B cell (primary cell): ENCODE measurements at regions not wholly inside any gene's neighbourhood (a gene's known extent, or its start where the extent isn't known, plus 50 kb on each side); places are given as distances from the start of the nearest gene placed in this dataset.

ENCODE experiments used
- ATAC-seq: fragments of 200-7000 bp; cut with Tn5 transposase; one replicate; pipeline ENCODE4 v1.10.0; 2021; ENCODE audit warnings: low read depth, mild to moderate bottlenecking, moderate number of reproducible peaks, moderate library complexity
- CTCF ChIA-PET: fragments of 350-600 bp; sonication (Branson Sonifier 250); formaldehyde crosslinking; loops from one replicate; lab custom pipeline; 2021; ENCODE audit warnings: antibody characterized with exemption, inconsistent platforms; lab: Charles Lee
- POLR2A ChIA-PET: fragments of 350-600 bp; sonication (Branson Sonifier 250); formaldehyde crosslinking; loops from one replicate; lab custom pipeline; 2021; ENCODE audit warnings: antibody characterized with exemption; lab: Charles Lee
- DNase-seq: peaks from one replicate; pipeline ENCODE4 v3.0.0; 2013
- H2AFZ ChIP-seq: 2 replicates; pipeline ENCODE4 v1.6.1; 2012; ENCODE audit warnings: mild to moderate bottlenecking, low read depth, low read length; ENCODE audit not compliant: insufficient read depth, poor library complexity, severe bottlenecking
- H3K27ac ChIP-seq, 2 donors: 1 replicate in 1 of 2; 2 replicates in 1 of 2; pipeline ENCODE4 v1.5.1; 2012 to 2013; ENCODE audit warnings: low read length in 2 of 2, mild to moderate bottlenecking in 2 of 2, moderate library complexity in 1 of 2
- H3K27me3 ChIP-seq, 4 experiments: fragments of 200-600 bp in 1 of 4; sonication (generic) in 1 of 4; replicated peaks in 1 of 4; 1 replicate in 2 of 4; 2 replicates in 2 of 4; pipeline versions ENCODE4 v1.6.1 to v1.7.0; 2013 to 2016; ENCODE audit warnings: low read length in 3 of 4, mild to moderate bottlenecking in 2 of 4, mixed read lengths in 1 of 4, moderate library complexity in 1 of 4; ENCODE audit not compliant: insufficient read depth in 4 of 4, control insufficient read depth in 3 of 4; ENCODE audit errors: control extremely low read depth in 1 of 4
- H3K36me3 ChIP-seq, 2 experiments: replicated peaks in 1 of 2; 1 replicate in 1 of 2; 2 replicates in 1 of 2; pipeline versions ENCODE4 v1.6.1 to v1.7.1; 2013; ENCODE audit warnings: low read length in 1 of 2; ENCODE audit not compliant: insufficient read depth in 2 of 2, control insufficient read depth in 1 of 2; ENCODE audit errors: control extremely low read depth in 1 of 2, extremely low read depth in 1 of 2
- H3K4me1 ChIP-seq, 2 donors: fragments of 200-600 bp in 1 of 2; sonication (generic) in 1 of 2; 1 replicate in 1 of 2; 2 replicates in 1 of 2; pipeline versions ENCODE4 v1.5.1 to v1.6.1; 2013 to 2017; ENCODE audit warnings: low read length in 2 of 2; ENCODE audit not compliant: control insufficient read depth in 2 of 2, insufficient read depth in 2 of 2
- H3K4me2 ChIP-seq: replicated peaks from 2 replicates; pipeline ENCODE3; 2012; ENCODE audit warnings: mild to moderate bottlenecking, low read depth, low read length; ENCODE audit not compliant: poor library complexity, severe bottlenecking
- H3K4me3 ChIP-seq, 5 experiments: fragments of 200-600 bp in 1 of 5; sonication (generic) in 1 of 5; 1 replicate in 3 of 5; 2 replicates in 2 of 5; pipeline versions ENCODE4 v1.5.1 to v1.7.0; 2011 to 2016; ENCODE audit warnings: low read length in 4 of 5, mild to moderate bottlenecking in 4 of 5, low read depth in 2 of 5, control low read depth in 1 of 5, moderate library complexity in 1 of 5; ENCODE audit not compliant: insufficient read depth in 1 of 5; ENCODE audit errors: control extremely low read depth in 1 of 5, extremely low read depth in 1 of 5
- H3K79me2 ChIP-seq: fragments of 200-600 bp; sonication (generic); one replicate; pipeline ENCODE4 v1.6.0; 2016; ENCODE audit warnings: low read length; ENCODE audit not compliant: control insufficient read depth, insufficient read depth
- H3K9ac ChIP-seq: fragments of 200-600 bp; sonication (generic); 2 replicates; pipeline ENCODE4 v1.6.1; 2017; ENCODE audit warnings: mild to moderate bottlenecking, low read length, moderate library complexity
- H3K9me3 ChIP-seq, 3 donors: one replicate each; pipeline versions ENCODE4 v1.6.1 to v1.7.1; 2013; ENCODE audit warnings: low read length in 2 of 3; ENCODE audit not compliant: control insufficient read depth in 2 of 3, insufficient read depth in 1 of 3; ENCODE audit errors: control extremely low read depth in 1 of 3
- H4K20me1 ChIP-seq: 2 replicates; pipeline ENCODE4 v1.6.0; 2012; ENCODE audit warnings: mild to moderate bottlenecking, low read length; ENCODE audit not compliant: insufficient read depth, control insufficient read depth, poor library complexity, severe bottlenecking
- H3K27ac Mint-ChIP-seq: one replicate; pipeline ENCODE4 v1.8.0; 2021; ENCODE audit warnings: mixed read lengths
- H3K27me3 Mint-ChIP-seq: one replicate; pipeline ENCODE4 v1.8.0; 2021; ENCODE audit warnings: mixed read lengths
- H3K4me1 Mint-ChIP-seq: one replicate; pipeline ENCODE4 v1.8.0; 2021; ENCODE audit warnings: mixed read lengths
- H3K4me3 Mint-ChIP-seq: one replicate; pipeline ENCODE4 v1.8.0; 2021; ENCODE audit warnings: mixed read lengths
- H3K9me3 Mint-ChIP-seq: one replicate; pipeline ENCODE4 v1.8.0; 2022; ENCODE audit warnings: mixed read lengths; ENCODE audit not compliant: insufficient read depth
- CTCF ChIP-seq: fragments of 200-600 bp; IDR thresholded peaks from one replicate; pipeline ENCODE4 v1.8.0; 2022; ENCODE audit warnings: antibody characterized with exemption, mild to moderate bottlenecking
- EZH2 ChIP-seq: IDR thresholded peaks from 2 replicates; pipeline ENCODE4 v1.6.1; 2012; ENCODE audit warnings: borderline replicate concordance, low read depth, mild to moderate bottlenecking, moderate library complexity, low read length; ENCODE audit not compliant: insufficient read depth, poor library complexity, severe bottlenecking
- WGBS: methylation state at CpG from one replicate; pipeline ENCODE4 v1.1.5; 2013; ENCODE audit warnings: missing lambda C conversion rate; ENCODE audit not compliant: insufficient coverage; 5-methylcytosine and 5-hydroxymethylcytosine counted together
- intact Hi-C: fragments of 100-400 bp; cut with micrococcal nuclease; formaldehyde crosslinking; loops from one replicate; pipeline ENCODE4 v1.10.0; 2022

- WGBS = no CpG with 5 or more reads among the region's 7 CpGs
- peaks cover 0 to 9% (median 0%) of the 10 kb centered on the region in 3 donors for H3K9me3 ChIP-seq
- no peaks in the 10 kb centered on the region for H3K79me2 ChIP-seq
- H3K27ac Mint-ChIP-seq = no peak overlapping the region
- no peak overlapping the region for H3K9ac ChIP-seq
- CTCF ChIA-PET = no interaction called here
- ATAC-seq (no peak), DNase-seq (no peak)
- no peaks in the 10 kb centered on the region for H3K9me3 Mint-ChIP-seq
- no peaks in the 10 kb centered on the region for H4K20me1 ChIP-seq
- H3K4me3 ChIP-seq = no peak overlapping the region
- POLR2A ChIA-PET = no interaction called here
- H3K4me3 Mint-ChIP-seq = no peak overlapping the region
- no peaks in the 10 kb centered on the region for H3K4me1 Mint-ChIP-seq
- no peak overlapping the region for H2AFZ ChIP-seq
- H3K27me3 Mint-ChIP-seq = peaks cover 3% of the 10 kb centered on the region
- intact Hi-C loops = no loop called here
- no peaks in the 10 kb centered on the region for H3K36me3 ChIP-seq
- no peak overlapping the region for H3K27ac ChIP-seq
- H3K4me1 ChIP-seq = no peaks in the 10 kb centered on the region
- no peak overlapping the region for H3K4me2 ChIP-seq
- TF ChIP-seq EZH2 (no peak), CTCF (no peak)
- no peaks in the 10 kb centered on the region for H3K27me3 ChIP-seq
Observed at GRCh38 chr12:115377779-115378178, 693.8 kb upstream of the TBX3 start.

- H3K27ac Mint-ChIP-seq = no peak overlapping the region
- Histone ChIP-seq H3K27me3 (no peaks in the 10 kb centered on the region), H3K4me1 (no peaks in the 10 kb centered on the region), H3K9me3 (peaks cover 0 to 9% (median 0%) of the 10 kb centered on the region in 3 donors), H3K27ac (no peak overlapping the region), H3K79me2 (no peaks in the 10 kb centered on the region), H3K4me3 (no peak overlapping the region), H3K4me2 (no peak overlapping the region), H3K9ac (no peak overlapping the region), H3K36me3 (no peaks in the 10 kb centered on the region), H4K20me1 (no peaks in the 10 kb centered on the region), H2AFZ (no peak overlapping the region)
- no peak for ATAC-seq
- ChIA-PET CTCF (no interaction called here), POLR2A (no interaction called here)
- no peak for DNase-seq
- H3K4me3 Mint-ChIP-seq = no peak overlapping the region
- no peak for TF ChIP-seq EZH2
- no peak for TF ChIP-seq CTCF
- 92% methylated on average over 2 of the region's 8 CpGs for WGBS
- intact Hi-C loops = no loop called here
- H3K27me3 Mint-ChIP-seq = peaks cover 3% of the 10 kb centered on the region
- H3K9me3 Mint-ChIP-seq = no peaks in the 10 kb centered on the region
- H3K4me1 Mint-ChIP-seq = no peaks in the 10 kb centered on the region
Observed at GRCh38 chr12:115377230-115377629, 693.3 kb upstream of the TBX3 start.
